ENCODE measurements at regions not wholly inside any gene's neighbourhood (a gene's known extent, or its start where the extent isn't known, plus 50 kb on each side); places are given as distances from the start of the nearest gene placed in this dataset.
A peak's percentile ranks its signal among the peaks of the same experiment; 100 is the strongest.

DNA sequence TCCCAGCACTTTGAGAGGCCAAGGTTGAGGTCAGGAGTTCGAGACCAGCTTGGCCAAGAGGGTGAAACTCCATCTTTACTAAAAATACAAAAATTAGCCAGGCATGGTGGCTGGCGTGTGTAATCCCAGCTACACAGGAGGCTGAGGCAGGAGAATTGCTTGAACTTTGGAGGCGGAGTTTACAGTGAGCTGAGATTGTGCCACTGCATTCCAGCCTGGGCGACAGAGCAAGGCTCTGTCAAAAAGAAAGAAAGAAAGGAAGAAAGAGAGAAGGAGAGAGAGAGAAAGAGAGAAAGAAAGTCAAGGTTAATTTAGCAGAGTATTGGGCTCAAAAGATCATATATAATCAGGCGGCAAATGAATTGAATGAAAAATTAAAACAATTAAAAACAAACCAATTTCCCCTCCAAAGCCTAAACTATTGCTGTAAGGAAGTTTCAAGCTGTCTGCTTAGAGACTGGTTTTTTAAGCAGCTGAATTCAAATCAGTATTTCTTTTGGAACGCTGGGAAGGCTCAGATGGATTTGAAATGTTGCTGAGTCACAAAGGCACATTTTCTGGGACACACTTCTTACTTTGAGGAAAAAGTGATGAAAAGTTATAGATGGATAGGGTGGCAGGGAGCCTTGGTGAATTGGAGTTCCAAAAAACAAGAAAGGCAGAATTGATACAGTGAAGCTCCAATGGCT is 81.3 kb upstream of the BHLHE40 start:
- no peak overlapping the region for H2AFZ ChIP-seq (replicated peaks)
- no peak overlapping the region for H3K4me2 ChIP-seq
- peaks cover 3% of the 10 kb centered on the region for H3K27me3 Mint-ChIP-seq (ENCODE audit: insufficient read depth, low read depth)
- H3K36me3 Mint-ChIP-seq, result no peaks in the 10 kb centered on the region
- H3K79me2 ChIP-seq (ENCODE audit: low read depth), result no peaks in the 10 kb centered on the region
- peaks cover 3% of the 10 kb centered on the region for H3K4me1 ChIP-seq
- no peak overlapping the region for H3K27ac ChIP-seq
- H3K4me3 Mint-ChIP-seq, result no peak overlapping the region
- DNase-seq (ENCODE audit: low spot score), result no peak
- no peak for TF ChIP-seq EZH2phosphoT487 (IDR thresholded peaks at IDR 0.05)
- TF ChIP-seq EZH2 (IDR thresholded peaks at IDR 0.05), result no peak
- TF ChIP-seq, protein P1, sequence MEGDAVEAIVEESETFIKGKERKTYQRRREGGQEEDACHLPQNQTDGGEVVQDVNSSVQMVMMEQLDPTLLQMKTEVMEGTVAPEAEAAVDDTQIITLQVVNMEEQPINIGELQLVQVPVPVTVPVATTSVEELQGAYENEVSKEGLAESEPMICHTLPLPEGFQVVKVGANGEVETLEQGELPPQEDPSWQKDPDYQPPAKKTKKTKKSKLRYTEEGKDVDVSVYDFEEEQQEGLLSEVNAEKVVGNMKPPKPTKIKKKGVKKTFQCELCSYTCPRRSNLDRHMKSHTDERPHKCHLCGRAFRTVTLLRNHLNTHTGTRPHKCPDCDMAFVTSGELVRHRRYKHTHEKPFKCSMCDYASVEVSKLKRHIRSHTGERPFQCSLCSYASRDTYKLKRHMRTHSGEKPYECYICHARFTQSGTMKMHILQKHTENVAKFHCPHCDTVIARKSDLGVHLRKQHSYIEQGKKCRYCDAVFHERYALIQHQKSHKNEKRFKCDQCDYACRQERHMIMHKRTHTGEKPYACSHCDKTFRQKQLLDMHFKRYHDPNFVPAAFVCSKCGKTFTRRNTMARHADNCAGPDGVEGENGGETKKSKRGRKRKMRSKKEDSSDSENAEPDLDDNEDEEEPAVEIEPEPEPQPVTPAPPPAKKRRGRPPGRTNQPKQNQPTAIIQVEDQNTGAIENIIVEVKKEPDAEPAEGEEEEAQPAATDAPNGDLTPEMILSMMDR (IDR thresholded peaks at IDR 0.05), result no peak
- H3K36me3 ChIP-seq, result no peaks in the 10 kb centered on the region
- peaks cover 15% of the 10 kb centered on the region for H3K4me1 Mint-ChIP-seq
- no peak overlapping the region for H3K9ac ChIP-seq
- no peak overlapping the region for H3K4me3 ChIP-seq
- no peaks in the 10 kb centered on the region for H3F3A ChIP-seq (ENCODE audit: low read depth)
- no peaks in the 10 kb centered on the region for H3K9me3 ChIP-seq (ENCODE audit: low read depth)
- no peaks in the 10 kb centered on the region for H3K9me3 Mint-ChIP-seq
- H4K20me1 ChIP-seq (ENCODE audit: low read depth), result no peaks in the 10 kb centered on the region
- peak overlapping the region; percentile 69 for H3K27ac Mint-ChIP-seq
- no peaks in the 10 kb centered on the region for H3K27me3 ChIP-seq

DNA sequence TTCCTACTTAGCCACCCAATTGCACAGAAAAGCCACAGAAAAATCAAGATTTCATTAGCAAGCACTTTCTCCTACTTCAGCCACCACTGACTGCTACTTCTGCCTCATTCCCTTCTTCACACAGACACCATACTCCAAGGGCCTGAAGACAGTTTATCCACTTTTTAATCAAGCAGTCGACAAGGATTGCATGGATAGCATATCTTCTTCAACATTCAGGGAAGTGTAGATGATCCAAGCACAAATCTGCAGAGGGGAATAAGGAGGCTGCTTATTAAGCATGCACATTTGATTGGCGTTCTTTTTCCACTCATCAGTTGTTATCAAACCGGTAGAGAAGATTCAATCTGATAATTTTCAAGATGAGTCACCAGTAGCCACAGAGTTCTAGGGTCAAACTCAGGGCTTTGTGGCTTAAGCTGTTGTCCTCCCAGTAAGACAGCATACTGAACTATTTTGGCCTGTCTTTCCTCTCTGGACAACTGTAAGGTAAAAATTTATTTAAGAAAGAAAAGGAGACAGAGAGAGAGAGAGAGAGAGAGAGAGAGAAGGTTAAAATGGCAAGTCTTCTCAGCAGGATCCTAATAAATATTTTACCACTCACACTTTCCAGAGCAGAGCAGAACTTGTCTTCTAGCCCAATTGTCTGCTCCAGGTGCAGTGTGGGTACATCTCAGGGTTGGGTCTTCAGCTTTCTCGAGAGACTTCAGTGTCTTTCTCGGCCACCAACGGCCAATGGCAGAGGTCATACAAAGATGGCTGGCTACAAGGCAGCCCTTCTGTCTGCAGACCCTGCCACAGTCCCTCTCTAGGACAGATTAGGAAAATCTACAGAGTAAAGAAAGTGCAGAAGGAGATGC is 80.6 kb upstream of the BHLHE40 start:
- H3K36me3 Mint-ChIP-seq, result no peaks in the 10 kb centered on the region
- Histone ChIP-seq H2AFZ (replicated peaks) (no peak overlapping the region), H3K4me1 (peaks cover 3% of the 10 kb centered on the region), H3K27ac (no peak overlapping the region), H3K27me3 (no peaks in the 10 kb centered on the region), H4K20me1 (ENCODE audit: low read depth) (no peaks in the 10 kb centered on the region), H3F3A (ENCODE audit: low read depth) (no peaks in the 10 kb centered on the region), H3K9me3 (ENCODE audit: low read depth) (no peaks in the 10 kb centered on the region), H3K36me3 (no peaks in the 10 kb centered on the region), H3K9ac (no peak overlapping the region), H3K4me2 (no peak overlapping the region), H3K79me2 (ENCODE audit: low read depth) (no peaks in the 10 kb centered on the region), H3K4me3 (no peak overlapping the region)
- no peaks in the 10 kb centered on the region for H3K9me3 Mint-ChIP-seq
- H3K4me1 Mint-ChIP-seq, result peaks cover 15% of the 10 kb centered on the region
- peaks cover 3% of the 10 kb centered on the region for H3K27me3 Mint-ChIP-seq (ENCODE audit: insufficient read depth, low read depth)
- H3K27ac Mint-ChIP-seq, result peak overlapping the region; percentile 64
- TF ChIP-seq EZH2phosphoT487 (IDR thresholded peaks at IDR 0.05) (no peak), EZH2 (IDR thresholded peaks at IDR 0.05) (no peak)
- TF ChIP-seq, protein P1 (IDR thresholded peaks at IDR 0.05), result no peak
- no peak for DNase-seq (ENCODE audit: low spot score)
- H3K4me3 Mint-ChIP-seq, result no peak overlapping the region

DNA sequence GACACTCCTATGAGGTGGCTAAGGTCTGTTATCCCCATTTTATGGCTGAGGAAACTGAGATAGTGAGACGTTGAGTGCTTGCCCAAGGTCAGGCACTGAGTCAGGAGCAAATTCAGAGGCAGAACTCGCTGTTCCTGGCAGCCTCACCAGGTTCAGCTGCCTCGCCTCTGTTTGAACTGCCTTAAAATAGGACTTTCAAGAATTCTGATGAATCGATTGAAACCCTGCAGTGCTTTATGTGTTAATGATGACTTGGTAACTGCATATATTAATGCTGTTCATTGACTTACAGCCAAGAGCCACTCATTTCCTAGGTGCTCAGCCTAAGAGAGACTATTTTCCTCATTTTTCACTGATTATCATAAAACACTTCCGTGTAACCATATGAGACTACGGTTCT is 79.5 kb upstream of the BHLHE40 start:
- no peak overlapping the region for H3K4me2 ChIP-seq
- no peaks in the 10 kb centered on the region for H3K27me3 ChIP-seq
- Mint-ChIP-seq H3K27me3 (ENCODE audit: insufficient read depth, low read depth) (peaks cover 3% of the 10 kb centered on the region), H3K27ac (no peak overlapping the region), H3K9me3 (no peaks in the 10 kb centered on the region), H3K4me3 (no peak overlapping the region), H3K36me3 (no peaks in the 10 kb centered on the region), H3K4me1 (peaks cover 15% of the 10 kb centered on the region)
- no peaks in the 10 kb centered on the region for H3K9me3 ChIP-seq (ENCODE audit: low read depth)
- H3K36me3 ChIP-seq, result no peaks in the 10 kb centered on the region
- H3K4me1 ChIP-seq, result peaks cover 3% of the 10 kb centered on the region
- TF ChIP-seq EZH2 (IDR thresholded peaks at IDR 0.05) (no peak), EZH2phosphoT487 (IDR thresholded peaks at IDR 0.05) (no peak)
- TF ChIP-seq, protein P1 (IDR thresholded peaks at IDR 0.05), result no peak
- no peak overlapping the region for H3K4me3 ChIP-seq
- H2AFZ ChIP-seq (replicated peaks), result no peak overlapping the region
- H3K27ac ChIP-seq, result no peak overlapping the region
- no peaks in the 10 kb centered on the region for H4K20me1 ChIP-seq (ENCODE audit: low read depth)
- H3F3A ChIP-seq (ENCODE audit: low read depth), result no peaks in the 10 kb centered on the region
- no peak for DNase-seq (ENCODE audit: low spot score)
- H3K79me2 ChIP-seq (ENCODE audit: low read depth), result no peaks in the 10 kb centered on the region
- H3K9ac ChIP-seq, result no peak overlapping the region
